Activated T-cell treated with anti-CD3 and anti-CD28 coated beads, Interleukin-2, amount 50 U/mL, for 24 hours (primary cell): ENCODE measurements at regions not wholly inside any gene's neighbourhood (a gene's known extent, or its start where the extent isn't known, plus 50 kb on each side); places are given as distances from the start of the nearest gene placed in this dataset.

ENCODE experiments used
- DNase-seq: peaks from one replicate; pipeline ENCODE4 v3.0.0-alpha.2; 2020
- H3K27ac Mint-ChIP-seq: 2 replicates; pipeline ENCODE4 v1.8.0; 2020; ENCODE audit warnings: mild to moderate bottlenecking, mixed read lengths
- H3K27me3 Mint-ChIP-seq: 2 replicates; pipeline ENCODE4 v1.8.0; 2020; ENCODE audit warnings: mixed read lengths
- H3K36me3 Mint-ChIP-seq: 2 replicates; pipeline ENCODE4 v1.8.0; 2020; ENCODE audit warnings: low read depth, mixed read lengths
- H3K4me1 Mint-ChIP-seq: 2 replicates; pipeline ENCODE4 v1.8.0; 2020; ENCODE audit warnings: low read depth, mixed read lengths
- H3K4me3 Mint-ChIP-seq: 2 replicates; pipeline ENCODE4 v1.8.0; 2020; ENCODE audit warnings: mild to moderate bottlenecking, moderate library complexity, mixed read lengths
- H3K9me3 Mint-ChIP-seq: 2 replicates; pipeline ENCODE4 v1.8.0; 2020; ENCODE audit warnings: mixed read lengths

GRCh38 chr12:102567031-102567985, 86.9 kb upstream of the IGF1 start:
- Mint-ChIP-seq H3K27ac (no peak overlapping the region), H3K4me1 (no peaks in the 10 kb centered on the region), H3K36me3 (no peaks in the 10 kb centered on the region), H3K9me3 (no peaks in the 10 kb centered on the region), H3K27me3 (no peaks in the 10 kb centered on the region), H3K4me3 (no peak overlapping the region)
- no peak for DNase-seq

DNA sequence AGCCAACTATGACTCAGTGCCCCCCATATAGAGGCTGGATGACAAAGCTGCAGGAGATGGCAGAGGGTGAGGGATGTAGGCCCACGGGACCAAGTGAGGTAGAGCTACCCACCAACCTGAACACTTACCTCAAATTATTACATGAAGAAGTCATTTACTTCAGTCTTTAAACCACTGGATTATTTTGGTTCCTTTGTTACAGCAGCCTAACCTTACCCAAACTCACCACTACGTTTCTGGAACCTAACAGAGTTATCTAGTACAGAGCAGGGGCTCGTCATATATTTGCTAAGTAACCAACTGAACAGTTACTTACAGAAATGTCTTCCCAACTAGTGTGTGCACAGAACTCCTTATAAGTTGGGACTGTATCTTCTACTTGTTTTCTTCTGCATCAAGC, 85.2 kb upstream of the IGF1 start:
- no peaks in the 10 kb centered on the region for H3K36me3 Mint-ChIP-seq
- H3K27ac Mint-ChIP-seq = no peak overlapping the region
- H3K4me3 Mint-ChIP-seq = no peak overlapping the region
- H3K27me3 Mint-ChIP-seq = no peaks in the 10 kb centered on the region
- H3K9me3 Mint-ChIP-seq = no peaks in the 10 kb centered on the region
- no peak for DNase-seq
- H3K4me1 Mint-ChIP-seq = no peaks in the 10 kb centered on the region

GRCh38 chr12:102564026-102564425, 83.7 kb upstream of the IGF1 start:
- Mint-ChIP-seq H3K27ac (no peak overlapping the region), H3K4me3 (no peak overlapping the region), H3K27me3 (no peaks in the 10 kb centered on the region), H3K9me3 (no peaks in the 10 kb centered on the region), H3K4me1 (no peaks in the 10 kb centered on the region), H3K36me3 (no peaks in the 10 kb centered on the region)
- DNase-seq = no peak

GRCh38 chr12:102562836-102563425, 82.6 kb upstream of the IGF1 start:
- Mint-ChIP-seq H3K27me3 (no peaks in the 10 kb centered on the region), H3K9me3 (no peaks in the 10 kb centered on the region), H3K36me3 (no peaks in the 10 kb centered on the region), H3K4me1 (no peaks in the 10 kb centered on the region), H3K27ac (no peak overlapping the region), H3K4me3 (no peak overlapping the region)
- DNase-seq = no peak

- no peaks in the 10 kb centered on the region for H3K9me3 Mint-ChIP-seq
- DNase-seq = no peak
- no peaks in the 10 kb centered on the region for H3K27me3 Mint-ChIP-seq
- H3K36me3 Mint-ChIP-seq = no peaks in the 10 kb centered on the region
- H3K4me1 Mint-ChIP-seq = no peaks in the 10 kb centered on the region
- no peak overlapping the region for H3K4me3 Mint-ChIP-seq
- H3K27ac Mint-ChIP-seq = no peak overlapping the region
Observed at GRCh38 chr12:102551186-102551585, 70.8 kb upstream of the IGF1 start.

GRCh38 chr12:102549691-102550090, 69.3 kb upstream of the IGF1 start:
- no peaks in the 10 kb centered on the region for H3K27me3 Mint-ChIP-seq
- H3K4me3 Mint-ChIP-seq = no peak overlapping the region
- no peak for DNase-seq
- no peak overlapping the region for H3K27ac Mint-ChIP-seq
- no peaks in the 10 kb centered on the region for H3K4me1 Mint-ChIP-seq
- H3K36me3 Mint-ChIP-seq = no peaks in the 10 kb centered on the region
- H3K9me3 Mint-ChIP-seq = no peaks in the 10 kb centered on the region

- Mint-ChIP-seq H3K27ac (no peak overlapping the region), H3K9me3 (no peaks in the 10 kb centered on the region), H3K27me3 (no peaks in the 10 kb centered on the region), H3K4me1 (no peaks in the 10 kb centered on the region), H3K36me3 (no peaks in the 10 kb centered on the region), H3K4me3 (no peak overlapping the region)
- DNase-seq = no peak
Observed at GRCh38 chr12:102548543-102548942, 68.2 kb upstream of the IGF1 start.

DNA sequence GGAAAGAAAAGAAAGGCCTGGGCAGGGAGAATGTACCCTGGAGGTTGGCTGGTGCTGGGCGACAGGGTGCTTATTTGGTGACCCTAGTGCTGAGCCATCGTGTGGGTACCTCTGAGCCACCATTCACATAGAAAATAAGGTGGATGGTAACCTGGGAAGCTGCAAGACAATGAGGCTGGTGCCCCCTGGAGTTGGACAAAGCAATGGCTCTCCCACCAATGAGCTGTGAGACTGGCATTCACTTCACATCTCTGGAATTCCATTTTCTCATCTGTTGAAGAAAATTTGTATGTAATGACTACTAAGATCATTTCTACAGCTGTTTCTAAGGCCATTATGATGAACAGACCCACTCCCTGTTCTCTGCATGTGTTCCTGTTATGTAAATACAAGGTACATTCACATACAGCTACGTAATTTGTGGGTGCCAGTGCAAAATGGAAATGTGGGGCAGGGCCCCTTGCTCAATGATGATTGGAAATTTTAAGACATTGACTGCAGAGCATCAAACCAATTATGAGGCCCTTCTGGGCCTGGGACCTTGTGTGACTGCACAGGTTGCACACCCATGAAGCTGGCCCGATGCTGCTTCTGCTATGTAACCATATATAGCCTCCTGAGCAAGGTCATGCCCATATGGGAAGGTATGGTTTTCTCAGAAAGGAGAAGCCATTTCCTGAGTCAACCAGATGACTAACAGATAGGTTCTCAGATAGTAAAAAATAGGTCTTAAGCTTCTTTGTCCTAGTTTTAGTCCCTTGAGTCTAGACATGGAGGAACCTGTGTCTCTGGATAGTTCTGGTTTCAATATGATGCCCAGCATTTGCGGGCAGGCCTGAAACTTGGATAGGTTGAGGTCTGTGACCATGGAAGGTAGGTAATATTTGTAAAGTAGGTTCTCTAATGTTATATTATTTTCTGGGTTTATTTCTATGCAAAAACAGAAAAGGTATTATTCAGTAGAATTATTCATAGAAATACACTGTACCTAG, 63.4 kb upstream of the IGF1 start:
- no peaks in the 10 kb centered on the region for H3K9me3 Mint-ChIP-seq
- H3K4me3 Mint-ChIP-seq = no peak overlapping the region
- no peak overlapping the region for H3K27ac Mint-ChIP-seq
- H3K27me3 Mint-ChIP-seq = peaks cover 11% of the 10 kb centered on the region
- H3K36me3 Mint-ChIP-seq = no peaks in the 10 kb centered on the region
- no peak for DNase-seq
- no peaks in the 10 kb centered on the region for H3K4me1 Mint-ChIP-seq

GRCh38 chr12:102542816-102543440, 62.6 kb upstream of the IGF1 start:
- H3K4me1 Mint-ChIP-seq = no peaks in the 10 kb centered on the region
- no peak for DNase-seq
- no peaks in the 10 kb centered on the region for H3K9me3 Mint-ChIP-seq
- H3K36me3 Mint-ChIP-seq = no peaks in the 10 kb centered on the region
- H3K27me3 Mint-ChIP-seq = peaks cover 14% of the 10 kb centered on the region
- H3K27ac Mint-ChIP-seq = no peak overlapping the region
- no peak overlapping the region for H3K4me3 Mint-ChIP-seq

DNA sequence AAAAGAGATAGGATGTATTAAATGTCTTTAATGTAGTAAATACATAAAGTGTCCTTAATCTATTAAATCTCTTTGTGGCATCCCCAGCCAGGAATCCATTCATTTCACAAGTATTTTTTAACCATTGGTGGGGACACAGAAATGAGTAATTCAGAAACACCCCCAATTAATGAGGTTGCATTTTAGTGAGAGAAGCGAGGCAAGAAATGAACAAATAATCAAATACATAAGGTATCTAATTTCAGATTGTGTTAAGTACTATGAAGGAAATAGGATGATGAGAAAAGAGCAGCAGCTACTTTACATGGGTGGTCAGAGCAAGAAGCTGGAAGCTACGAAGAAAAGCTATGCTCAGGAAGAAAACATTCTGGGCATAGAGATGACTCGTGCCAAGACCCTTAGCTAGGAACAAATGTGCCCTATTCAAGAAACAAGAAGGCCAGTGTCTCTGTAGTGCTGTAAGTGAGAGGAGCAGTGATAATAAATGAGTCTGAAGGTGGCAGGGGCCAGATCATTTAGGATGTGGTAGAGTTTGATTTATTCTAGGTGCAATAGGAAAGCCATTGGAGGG, 60.5 kb upstream of the IGF1 start:
- Mint-ChIP-seq H3K9me3 (no peaks in the 10 kb centered on the region), H3K36me3 (no peaks in the 10 kb centered on the region), H3K27ac (no peak overlapping the region), H3K4me3 (no peak overlapping the region), H3K4me1 (no peaks in the 10 kb centered on the region), H3K27me3 (peaks cover 14% of the 10 kb centered on the region)
- no peak for DNase-seq

- Mint-ChIP-seq H3K27me3 (peaks cover 14% of the 10 kb centered on the region), H3K9me3 (no peaks in the 10 kb centered on the region), H3K4me3 (no peak overlapping the region), H3K36me3 (no peaks in the 10 kb centered on the region), H3K4me1 (no peaks in the 10 kb centered on the region), H3K27ac (no peak overlapping the region)
- DNase-seq = no peak
Observed at GRCh38 chr12:102539651-102540553, 59.5 kb upstream of the IGF1 start.

DNA sequence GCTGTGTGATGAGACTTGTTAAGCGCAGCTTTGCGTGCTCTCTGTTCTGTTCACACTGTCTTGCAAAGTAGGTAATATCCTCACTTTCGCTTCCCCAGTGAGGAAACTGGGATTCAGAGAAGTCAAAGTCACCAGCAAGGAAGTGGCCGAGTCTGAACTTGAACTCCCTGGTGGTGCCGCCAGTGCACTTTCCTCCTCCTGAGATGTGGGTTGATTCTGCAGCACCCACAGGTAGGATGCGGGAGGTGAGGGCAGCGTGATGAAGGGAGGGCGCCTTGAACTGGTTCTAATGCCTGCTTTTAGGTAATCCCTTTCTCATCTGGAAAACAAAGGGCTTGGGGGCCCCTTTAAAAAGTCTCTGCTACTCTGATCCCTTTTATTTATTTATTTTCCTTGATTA, 54.9 kb upstream of the IGF1 start:
- H3K4me3 Mint-ChIP-seq = no peak overlapping the region
- no peaks in the 10 kb centered on the region for H3K4me1 Mint-ChIP-seq
- DNase-seq = no peak
- no peaks in the 10 kb centered on the region for H3K36me3 Mint-ChIP-seq
- peaks cover 19% of the 10 kb centered on the region for H3K27me3 Mint-ChIP-seq
- H3K9me3 Mint-ChIP-seq = no peaks in the 10 kb centered on the region
- H3K27ac Mint-ChIP-seq = no peak overlapping the region

DNA sequence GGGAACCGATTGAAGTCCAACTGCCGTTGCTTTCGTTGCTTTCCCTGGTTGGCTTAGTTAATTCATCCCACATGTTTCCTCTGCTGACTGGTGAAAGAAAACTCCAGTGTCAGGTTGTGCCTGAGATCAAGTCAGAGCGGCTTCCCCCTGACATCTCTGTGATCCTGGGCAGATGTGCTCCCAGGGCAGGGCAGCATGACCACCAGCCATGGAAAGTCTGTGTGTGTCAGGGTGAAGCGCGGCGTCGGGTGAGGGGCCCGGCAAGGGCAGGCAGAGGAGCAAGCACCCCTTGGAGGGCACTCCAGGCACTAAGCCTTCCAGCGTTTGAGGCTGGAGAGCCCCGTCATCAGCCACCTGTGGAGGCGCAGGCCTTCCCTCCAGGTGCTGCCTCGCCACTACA, 54.5 kb upstream of the IGF1 start:
- DNase-seq = no peak
- H3K27ac Mint-ChIP-seq = no peak overlapping the region

More for the DNA sequence above, 54.5 kb upstream of the IGF1 start:
- Mint-ChIP-seq H3K9me3 (no peaks in the 10 kb centered on the region), H3K4me3 (no peak overlapping the region), H3K36me3 (no peaks in the 10 kb centered on the region), H3K27me3 (peaks cover 17% of the 10 kb centered on the region), H3K4me1 (no peaks in the 10 kb centered on the region)
